ENCODE measurements at regions not wholly inside any gene's neighbourhood (a gene's known extent, or its start where the extent isn't known, plus 50 kb on each side); places are given as distances from the start of the nearest gene placed in this dataset.
"Not testable (repeated sequence)": the region's sequence is repeated elsewhere in the genome, so short reads cannot be mapped to it uniquely, and the experiment has no call there.

DNA sequence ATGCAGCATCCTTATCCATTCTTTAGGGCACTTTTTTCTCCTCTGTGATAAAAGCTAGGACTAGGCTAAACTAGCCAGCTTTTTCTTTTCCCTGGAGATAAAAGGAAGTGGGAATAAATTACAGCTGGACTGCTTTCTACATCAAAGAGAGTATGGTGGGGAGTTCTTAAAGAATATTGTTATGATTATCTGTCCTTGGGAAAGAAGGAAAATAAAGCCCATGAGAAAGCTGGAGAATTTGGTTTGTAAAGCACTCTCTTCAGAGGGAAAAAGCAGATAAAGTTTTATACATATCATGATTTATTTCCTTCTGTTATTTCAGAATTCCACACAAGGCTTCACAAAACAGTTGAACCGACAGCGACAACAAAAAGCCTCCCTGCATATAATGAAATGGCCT, 923.0 kb downstream of the DIPK2A start:
- DNase-seq (ENCODE audit: low read depth) (no peak), FAIRE-seq (no peak)
- Histone ChIP-seq H3K27me3 (ENCODE audit: control insufficient read depth, insufficient read depth, low read length) (no peaks in the 10 kb centered on the region), H3K36me3 (ENCODE audit: control insufficient read depth, insufficient read depth, low read length) (no peaks in the 10 kb centered on the region), H3K4me3 (ENCODE audit: low read depth, low read length) (no peak overlapping the region)
- TF ChIP-seq, protein P1, sequence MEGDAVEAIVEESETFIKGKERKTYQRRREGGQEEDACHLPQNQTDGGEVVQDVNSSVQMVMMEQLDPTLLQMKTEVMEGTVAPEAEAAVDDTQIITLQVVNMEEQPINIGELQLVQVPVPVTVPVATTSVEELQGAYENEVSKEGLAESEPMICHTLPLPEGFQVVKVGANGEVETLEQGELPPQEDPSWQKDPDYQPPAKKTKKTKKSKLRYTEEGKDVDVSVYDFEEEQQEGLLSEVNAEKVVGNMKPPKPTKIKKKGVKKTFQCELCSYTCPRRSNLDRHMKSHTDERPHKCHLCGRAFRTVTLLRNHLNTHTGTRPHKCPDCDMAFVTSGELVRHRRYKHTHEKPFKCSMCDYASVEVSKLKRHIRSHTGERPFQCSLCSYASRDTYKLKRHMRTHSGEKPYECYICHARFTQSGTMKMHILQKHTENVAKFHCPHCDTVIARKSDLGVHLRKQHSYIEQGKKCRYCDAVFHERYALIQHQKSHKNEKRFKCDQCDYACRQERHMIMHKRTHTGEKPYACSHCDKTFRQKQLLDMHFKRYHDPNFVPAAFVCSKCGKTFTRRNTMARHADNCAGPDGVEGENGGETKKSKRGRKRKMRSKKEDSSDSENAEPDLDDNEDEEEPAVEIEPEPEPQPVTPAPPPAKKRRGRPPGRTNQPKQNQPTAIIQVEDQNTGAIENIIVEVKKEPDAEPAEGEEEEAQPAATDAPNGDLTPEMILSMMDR (IDR thresholded peaks at IDR 0.05; ENCODE audit: insufficient read depth, low read length, severe bottlenecking): no peak

DNA sequence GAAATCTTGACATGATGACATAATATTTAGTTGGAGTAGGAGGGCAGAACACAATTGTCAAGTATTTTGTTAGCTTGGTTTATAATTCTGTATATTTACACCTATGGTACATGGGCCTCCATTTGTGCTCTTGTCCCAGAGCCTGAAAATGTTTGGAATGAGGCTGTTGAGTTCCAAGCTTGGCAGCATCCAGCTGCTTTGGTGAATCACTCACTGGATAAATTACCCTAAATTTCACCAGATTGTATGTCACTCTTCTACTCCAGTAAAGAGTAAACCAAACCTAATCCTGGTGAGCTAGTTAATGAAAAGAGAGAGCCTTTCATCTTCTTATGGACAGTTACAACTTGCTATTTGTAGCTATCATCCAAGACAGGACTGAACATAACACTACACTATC, 928.7 kb downstream of the DIPK2A start:
- Histone ChIP-seq H3K4me3 (ENCODE audit: low read depth, low read length) (no peak overlapping the region), H3K36me3 (ENCODE audit: control insufficient read depth, insufficient read depth, low read length) (no peaks in the 10 kb centered on the region), H3K27me3 (ENCODE audit: control insufficient read depth, insufficient read depth, low read length) (no peaks in the 10 kb centered on the region)
- TF ChIP-seq, protein P1 (IDR thresholded peaks at IDR 0.05; ENCODE audit: insufficient read depth, low read length, severe bottlenecking): no peak
- no peak for DNase-seq (ENCODE audit: low read depth)
- no peak for FAIRE-seq

DNA sequence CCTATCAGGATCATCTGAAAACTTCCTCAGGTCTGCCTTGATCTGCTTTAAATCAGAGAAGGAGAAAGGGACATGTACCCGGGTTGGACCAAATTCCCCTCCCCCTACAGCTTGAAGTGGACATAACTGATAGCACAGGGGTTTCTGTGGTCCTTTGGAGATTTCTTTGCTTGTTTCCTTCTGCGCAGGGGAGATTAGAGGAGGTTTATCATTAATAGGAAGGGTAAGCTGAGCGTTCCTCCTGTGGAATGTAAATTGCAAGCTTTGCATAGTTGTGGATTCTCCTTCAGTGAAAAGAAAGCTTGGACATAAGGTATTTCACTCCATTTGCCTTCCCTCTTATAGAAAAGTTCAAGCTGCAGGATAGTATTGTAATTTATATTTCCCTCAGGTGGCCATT, 936.0 kb downstream of the DIPK2A start:
- not testable (repeated sequence) for DNase-seq (ENCODE audit: low read depth); H3K27me3 ChIP-seq (ENCODE audit: control insufficient read depth, insufficient read depth, low read length); H3K36me3 ChIP-seq (ENCODE audit: control insufficient read depth, insufficient read depth, low read length); H3K4me3 ChIP-seq (ENCODE audit: low read depth, low read length); FAIRE-seq

DNA sequence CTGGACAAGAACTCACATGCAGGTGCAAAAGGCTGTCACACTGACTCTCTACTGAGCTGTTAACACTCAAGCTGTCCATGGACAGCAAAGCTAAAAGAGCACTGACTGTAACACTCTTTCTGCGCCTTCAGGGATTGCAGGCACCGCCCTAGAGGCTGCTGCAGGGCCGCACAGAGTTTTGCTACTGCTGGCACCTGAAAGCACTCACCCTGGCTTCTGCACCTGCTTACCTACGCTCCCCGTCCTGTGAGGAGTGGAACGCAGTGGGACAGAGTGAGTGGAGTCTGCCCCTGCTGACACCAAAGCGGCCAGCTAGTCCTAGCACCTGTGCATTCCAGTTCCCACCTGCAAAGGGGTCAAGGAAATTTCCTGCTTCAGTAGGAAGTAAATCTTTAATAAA, 941.3 kb downstream of the DIPK2A start:
- H3K4me3 ChIP-seq (ENCODE audit: low read depth, low read length): no peak overlapping the region
- H3K27me3 ChIP-seq (ENCODE audit: control insufficient read depth, insufficient read depth, low read length): no peaks in the 10 kb centered on the region
- TF ChIP-seq, protein P1 (IDR thresholded peaks at IDR 0.05; ENCODE audit: insufficient read depth, low read length, severe bottlenecking): no peak
- FAIRE-seq (no peak), DNase-seq (ENCODE audit: low read depth) (no peak)
- no peaks in the 10 kb centered on the region for H3K36me3 ChIP-seq (ENCODE audit: control insufficient read depth, insufficient read depth, low read length)

DNA sequence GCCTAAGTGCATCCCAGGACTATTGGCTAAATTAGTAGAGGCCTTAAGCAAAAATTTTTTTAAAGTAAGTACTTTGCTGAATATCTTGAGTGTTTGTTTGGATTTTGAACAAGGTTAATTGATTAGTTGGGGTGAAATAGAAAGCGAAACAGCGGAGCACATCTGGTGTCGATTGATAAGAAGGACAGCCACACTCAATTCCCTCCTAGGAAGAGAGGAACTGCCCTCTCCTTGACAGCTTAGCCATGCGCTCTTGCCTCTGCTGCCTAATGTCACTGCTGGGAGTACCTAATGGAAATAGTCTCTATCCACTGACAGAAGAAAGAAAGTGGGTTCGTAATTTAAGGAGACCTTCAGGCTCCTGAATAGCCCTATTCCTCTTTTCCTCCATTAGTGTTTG, 943.6 kb downstream of the DIPK2A start:
- Histone ChIP-seq H3K4me3 (ENCODE audit: low read depth, low read length) (no peak overlapping the region), H3K36me3 (ENCODE audit: control insufficient read depth, insufficient read depth, low read length) (no peaks in the 10 kb centered on the region), H3K27me3 (ENCODE audit: control insufficient read depth, insufficient read depth, low read length) (no peaks in the 10 kb centered on the region)
- TF ChIP-seq, protein P1 (IDR thresholded peaks at IDR 0.05; ENCODE audit: insufficient read depth, low read length, severe bottlenecking): no peak
- no peak for DNase-seq (ENCODE audit: low read depth)
- no peak for FAIRE-seq

DNA sequence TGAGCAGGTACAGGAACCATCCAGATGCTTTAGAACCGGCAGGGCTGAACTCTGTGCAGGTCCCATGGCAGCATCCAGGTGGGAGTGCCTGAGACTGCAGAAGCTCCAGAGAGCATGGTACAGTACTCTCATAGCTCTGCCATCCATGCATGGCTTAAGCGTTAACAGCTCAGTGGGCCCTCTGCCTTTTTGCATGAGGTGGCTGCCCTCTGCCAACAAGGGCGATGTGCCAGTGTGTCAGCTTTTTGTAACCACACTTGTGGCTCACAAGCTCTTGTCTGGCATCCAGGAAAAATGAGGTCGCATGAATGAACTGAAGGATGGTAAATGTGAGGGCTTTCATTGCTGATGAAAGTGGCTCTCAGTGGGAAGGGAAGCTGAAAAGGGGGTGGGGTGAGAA, 950.1 kb downstream of the DIPK2A start:
- H3K36me3 ChIP-seq (ENCODE audit: control insufficient read depth, insufficient read depth, low read length): no peaks in the 10 kb centered on the region
- no peaks in the 10 kb centered on the region for H3K27me3 ChIP-seq (ENCODE audit: control insufficient read depth, insufficient read depth, low read length)
- no peak for FAIRE-seq
- H3K4me3 ChIP-seq (ENCODE audit: low read depth, low read length): no peak overlapping the region
- no peak for DNase-seq (ENCODE audit: low read depth)
- TF ChIP-seq, protein P1 (IDR thresholded peaks at IDR 0.05; ENCODE audit: insufficient read depth, low read length, severe bottlenecking): no peak
